Non-pigmented ciliary epithelial cell (primary cell): ENCODE measurements at regions not wholly inside any gene's neighbourhood (a gene's known extent, or its start where the extent isn't known, plus 50 kb on each side); places are given as distances from the start of the nearest gene placed in this dataset.

Experiments
- DNase-seq: peaks from one replicate; pipeline ENCODE4 v3.0.0-alpha.2; 2010; ENCODE audit warnings: low read depth

DNA sequence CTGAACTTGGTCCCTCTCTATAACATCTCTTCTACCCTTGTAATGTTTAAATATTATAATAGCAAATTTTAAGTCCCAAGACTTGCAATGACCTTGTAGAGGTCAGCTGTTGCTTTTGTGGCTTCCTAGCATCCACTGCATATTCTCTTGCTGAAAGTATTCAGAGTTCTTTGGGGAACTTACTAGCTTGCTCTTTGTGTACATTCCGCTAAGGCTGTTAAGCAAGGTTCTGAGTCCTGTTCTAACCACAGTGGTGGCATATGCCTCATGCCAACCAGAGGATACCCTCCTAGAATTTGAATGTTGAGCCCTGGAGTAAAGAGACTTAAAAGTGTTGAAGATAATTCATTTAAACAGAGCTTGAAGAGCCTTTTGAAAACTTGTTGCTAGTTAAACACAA lies 570.9 kb downstream of the TLE1 start:
- DNase-seq = no peak

DNA sequence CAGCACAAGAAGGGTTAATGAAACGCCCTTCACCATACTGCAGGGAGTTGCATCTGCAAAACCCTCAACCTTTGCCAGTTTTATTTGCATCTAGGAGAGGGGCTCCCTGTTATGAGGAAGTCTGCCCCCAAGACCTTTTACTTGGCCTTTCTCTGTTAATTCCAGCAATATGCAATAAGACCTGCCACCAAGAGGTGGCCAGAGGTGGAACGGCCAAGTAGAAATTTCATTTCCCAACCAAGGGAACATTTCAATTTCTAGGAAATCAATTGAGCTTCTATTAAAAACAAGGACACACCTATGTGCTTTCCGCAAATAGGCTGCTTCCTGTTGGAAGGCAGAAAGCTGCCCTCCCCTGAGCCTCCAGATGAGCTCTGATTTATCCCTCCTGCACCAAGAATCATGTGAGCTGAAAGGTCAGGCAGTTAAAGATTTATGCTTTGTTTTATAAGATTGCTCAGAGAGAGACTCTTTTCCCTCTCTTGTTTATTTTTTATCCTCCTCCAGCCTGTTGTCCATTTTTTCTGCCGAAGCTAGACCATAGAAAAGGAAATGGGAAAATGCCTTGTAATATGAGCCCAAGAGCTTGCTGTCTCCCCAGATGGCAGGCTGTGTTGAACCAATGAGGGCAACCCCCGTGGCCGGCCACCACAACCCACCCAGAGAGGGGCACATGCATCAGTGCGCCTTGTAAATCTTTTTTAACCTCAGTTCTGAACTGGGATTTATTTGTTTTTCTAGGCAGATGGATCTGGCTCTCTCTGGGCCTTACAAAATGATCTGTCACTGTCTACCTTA lies 572.8 kb downstream of the TLE1 start:
- no peak for DNase-seq

DNA sequence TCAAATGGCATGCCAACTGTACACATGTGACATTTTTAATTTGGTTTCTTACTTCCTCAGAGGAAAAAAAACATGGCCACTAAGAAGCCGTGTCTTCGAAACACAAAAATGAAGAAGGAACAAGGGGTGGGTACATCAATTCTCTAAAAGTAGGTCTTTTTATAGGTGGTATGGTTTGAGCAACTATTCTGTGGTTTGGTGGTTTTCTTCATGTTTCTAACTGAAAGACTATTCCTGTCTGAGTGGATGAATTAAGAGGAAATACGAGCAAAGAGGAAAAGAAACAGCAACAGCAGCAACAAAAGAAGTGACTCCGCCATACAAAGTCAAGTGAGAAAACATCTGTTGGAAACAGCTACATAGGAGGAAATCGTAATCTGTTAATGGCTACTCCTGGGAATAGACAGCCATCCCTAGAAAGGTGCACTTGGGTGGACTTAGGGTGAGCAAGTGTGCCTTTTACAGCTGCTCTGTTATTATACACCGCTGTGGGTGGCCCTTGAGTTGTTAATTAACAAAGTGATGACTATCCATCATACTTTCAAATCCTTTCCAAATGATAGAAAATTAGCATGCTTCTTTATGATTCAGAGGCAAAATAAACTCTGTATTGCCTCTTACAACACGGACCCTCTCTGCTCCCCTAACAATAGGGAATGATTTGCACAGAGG lies 575.8 kb downstream of the TLE1 start:
- no peak for DNase-seq

DNA sequence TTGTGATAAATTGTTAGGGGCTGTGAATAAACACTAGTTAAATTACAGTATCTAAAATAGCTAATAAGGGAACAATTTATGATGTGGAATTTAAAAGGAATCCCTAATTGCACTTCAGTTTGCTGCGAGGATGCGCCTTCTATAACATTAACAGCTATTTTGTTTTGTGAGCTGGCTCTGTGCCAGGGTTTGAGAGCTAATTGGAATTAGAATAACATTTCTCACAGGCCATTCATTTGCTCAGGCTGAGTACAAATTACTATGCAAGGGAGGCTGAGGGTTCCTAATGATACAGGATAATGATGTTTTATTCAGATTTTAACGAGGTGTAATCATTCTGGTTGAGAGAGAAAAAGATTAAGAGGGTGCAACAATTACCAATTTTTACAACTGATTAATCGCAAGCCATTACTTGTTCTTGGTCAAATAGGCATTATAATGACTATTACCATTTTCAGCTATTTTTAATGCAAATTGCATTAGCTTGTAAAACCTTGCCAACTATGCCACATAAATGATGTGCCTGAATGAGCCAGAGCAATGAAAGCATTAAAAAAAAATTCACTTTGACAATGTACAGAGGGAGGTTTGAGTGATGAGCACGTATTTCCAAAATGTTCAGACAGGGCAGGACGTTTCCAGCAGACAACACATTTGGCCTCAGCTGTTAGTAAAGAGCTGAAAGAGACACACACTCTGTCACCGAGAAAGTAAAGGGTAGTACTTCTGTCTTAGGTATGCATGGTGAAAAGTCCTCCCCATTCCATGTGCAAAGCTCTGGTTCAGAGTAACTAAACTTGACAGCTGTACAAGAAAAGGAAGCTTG lies 576.5 kb downstream of the TLE1 start:
- DNase-seq = no peak

DNA sequence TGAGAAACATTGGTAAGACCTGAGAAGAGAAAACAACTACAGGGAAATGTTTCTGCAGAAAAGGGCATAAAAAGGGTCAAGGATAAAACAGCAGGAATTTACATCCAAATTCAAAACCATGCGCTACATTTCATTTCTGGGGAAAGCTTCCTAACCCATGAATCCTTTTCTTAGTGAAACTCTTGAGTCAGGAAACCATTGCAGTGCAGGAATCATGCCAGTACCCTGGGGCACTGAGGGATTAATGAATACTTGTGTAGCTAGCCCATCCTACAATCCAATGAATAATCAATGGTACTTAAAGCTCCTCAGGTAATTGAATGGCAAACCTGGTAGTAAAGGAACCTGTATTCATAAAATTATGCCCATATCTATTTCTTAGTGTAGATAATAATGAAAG lies 580.5 kb downstream of the TLE1 start:
- DNase-seq = no peak

DNA sequence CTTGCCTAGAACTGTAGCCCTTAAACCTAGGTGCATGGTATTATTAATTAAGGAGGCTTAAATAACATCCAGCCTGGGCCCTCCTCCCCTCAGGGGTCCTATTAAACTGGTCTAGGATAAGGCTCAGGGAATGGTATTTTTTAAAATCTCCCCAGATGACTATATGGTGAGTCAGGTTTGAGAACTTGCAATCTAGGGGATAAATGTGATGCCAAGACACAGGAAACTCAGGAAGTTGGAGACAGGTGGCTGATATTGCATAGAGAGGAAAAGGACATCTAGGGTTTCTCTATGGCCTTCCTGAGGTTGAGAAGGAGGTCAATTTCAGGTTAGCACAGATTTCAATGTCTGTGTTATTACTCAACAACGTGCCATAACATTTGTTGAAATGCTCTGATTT lies 581.0 kb downstream of the TLE1 start:
- no peak for DNase-seq

DNA sequence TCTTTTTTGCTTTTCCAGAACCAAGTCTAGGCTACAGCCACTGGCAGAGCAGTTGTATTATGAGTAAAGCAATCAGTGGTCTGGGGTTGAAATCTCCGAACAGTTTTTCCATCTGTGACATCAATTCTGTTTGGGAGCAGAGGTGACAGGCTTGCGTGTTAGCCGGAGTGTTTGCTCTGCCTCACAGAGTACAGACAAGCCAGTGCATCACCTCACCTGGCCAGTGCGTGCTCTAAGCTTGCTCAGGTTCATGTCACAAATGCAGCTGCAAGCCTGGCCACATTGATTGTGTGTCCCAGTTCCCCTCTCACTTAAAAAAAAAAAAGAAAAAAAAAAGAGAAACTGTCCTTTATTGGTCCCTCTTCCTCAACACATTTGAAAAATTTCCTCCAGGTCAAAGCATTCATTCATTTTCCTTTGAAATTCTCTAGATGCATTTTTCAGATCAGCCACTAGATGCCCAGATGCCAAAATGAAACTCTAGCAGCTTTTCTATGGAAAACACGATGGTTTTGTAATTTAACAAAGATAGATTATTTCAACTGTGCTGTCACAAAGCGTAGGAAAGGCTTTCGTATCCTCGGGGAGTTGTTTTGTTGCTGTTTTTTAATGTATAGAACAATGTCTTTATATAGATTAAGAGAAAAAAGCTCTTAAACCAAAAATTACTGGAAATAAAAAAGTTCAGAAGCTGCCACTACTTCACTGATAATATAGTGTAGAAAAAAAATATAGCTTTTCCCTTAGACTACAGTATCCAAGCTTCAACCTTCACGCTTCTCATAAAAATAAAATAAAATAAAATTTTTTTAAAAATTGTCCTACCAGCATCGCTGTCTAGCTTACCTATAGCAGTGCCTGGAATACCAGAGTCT lies 585.5 kb downstream of the TLE1 start:
- DNase-seq = no peak

DNA sequence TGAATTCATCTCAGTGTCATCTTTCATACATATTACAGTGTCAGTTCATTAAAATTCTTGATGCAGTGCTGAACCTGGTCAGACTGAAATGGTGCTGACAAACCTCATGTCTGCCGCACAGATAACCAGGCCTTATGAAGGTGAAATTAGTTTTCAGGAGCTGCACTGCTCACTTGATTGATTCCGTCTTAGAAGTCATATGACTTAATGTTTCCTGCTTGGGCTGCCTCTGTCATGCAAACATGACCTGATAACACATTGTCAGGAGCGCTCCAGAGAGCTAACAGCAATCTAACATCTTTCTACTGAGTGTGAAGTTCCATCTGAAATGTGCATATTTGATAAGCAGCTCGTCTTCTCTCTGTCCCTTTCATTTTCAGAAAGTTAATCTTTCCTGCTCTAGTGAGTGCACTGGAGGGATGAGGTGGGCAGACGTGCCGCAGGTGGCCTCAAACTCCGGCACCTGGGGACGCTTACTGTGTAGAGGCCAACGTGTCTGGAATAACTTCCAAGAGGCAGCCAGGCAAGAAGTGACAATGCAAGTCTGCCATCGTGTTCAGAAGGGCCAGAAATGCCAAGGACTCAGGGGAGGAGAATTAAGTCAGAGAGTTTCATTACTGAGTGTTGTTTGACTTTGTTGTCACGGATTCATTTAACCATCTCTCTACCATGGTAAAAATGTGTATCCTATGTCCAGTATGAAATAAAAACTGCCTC lies 592.1 kb downstream of the TLE1 start:
- DNase-seq = no peak

DNA sequence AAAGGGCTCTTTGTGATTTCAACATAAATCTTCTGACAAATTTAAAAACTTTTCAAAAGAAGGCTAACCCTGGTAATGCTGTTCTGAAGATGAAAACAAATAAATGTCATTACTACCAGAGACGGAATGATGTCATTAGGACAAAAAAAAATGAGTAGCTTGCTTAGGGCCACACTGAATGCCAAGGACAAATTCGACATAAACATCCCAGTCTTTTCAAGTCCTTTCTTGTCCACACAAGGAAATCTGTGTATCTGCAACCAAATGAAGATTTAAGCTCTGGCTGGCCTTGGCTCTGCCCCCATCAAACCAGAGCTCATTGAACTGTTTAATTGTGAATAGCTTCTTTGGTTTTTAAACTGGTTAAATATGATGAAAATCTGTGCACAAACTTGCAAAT lies 592.7 kb downstream of the TLE1 start:
- no peak for DNase-seq

DNA sequence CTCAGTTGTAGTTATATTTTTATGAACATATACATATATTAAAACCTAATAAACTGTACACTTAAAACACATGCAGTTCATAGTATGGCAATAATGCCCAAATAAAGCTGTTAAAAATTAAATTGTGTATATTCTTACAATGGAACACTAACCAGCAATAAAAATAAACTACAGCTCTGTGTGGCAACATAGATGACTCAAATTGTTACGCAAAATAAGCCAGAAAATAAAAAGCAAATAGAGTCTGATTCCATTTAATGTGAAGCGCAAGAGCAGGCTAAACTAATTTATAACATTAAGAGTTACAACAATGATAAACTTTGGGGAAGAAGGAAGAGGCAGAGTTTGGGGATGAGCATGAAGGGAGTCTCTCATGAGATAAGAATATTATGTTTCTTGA lies 597.3 kb downstream of the TLE1 start:
- no peak for DNase-seq

DNA sequence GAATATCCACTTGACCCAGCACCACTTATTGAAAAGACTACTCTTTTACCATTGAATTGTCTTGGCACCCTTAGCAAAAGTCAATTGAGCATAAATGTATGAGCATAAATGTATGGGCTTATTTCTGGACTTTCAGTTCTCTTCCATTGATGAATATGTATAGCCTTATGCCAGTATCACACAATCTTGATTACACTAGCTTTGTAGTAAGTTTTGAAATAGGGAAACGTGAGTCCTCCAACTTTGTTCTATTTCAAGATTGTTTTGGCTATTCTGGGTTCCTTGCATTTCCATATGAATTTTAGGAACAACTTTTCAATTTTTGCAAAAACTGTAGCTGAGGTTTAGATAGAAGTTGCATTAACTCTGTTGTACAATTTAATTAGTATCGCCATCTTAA lies 601.0 kb downstream of the TLE1 start:
- no peak for DNase-seq

DNA sequence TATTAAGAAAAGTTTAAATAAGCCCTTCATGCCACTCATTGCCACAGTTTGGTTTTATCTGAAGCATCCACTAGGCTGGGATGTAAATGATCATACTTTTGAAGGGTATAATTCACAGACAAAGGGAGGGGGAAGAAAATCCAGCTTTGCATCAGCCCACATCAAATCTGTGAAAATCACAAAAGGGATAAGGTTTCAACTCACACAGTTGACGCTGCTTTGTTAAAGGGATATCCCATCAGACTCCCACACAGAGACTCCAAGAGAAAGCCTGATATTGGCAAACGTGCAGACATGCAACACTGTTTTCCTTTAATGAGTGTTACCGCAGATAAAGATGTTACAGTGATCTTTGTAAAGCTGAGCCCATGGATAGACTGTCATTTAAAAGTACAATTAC lies 602.9 kb downstream of the TLE1 start:
- DNase-seq = no peak

DNA sequence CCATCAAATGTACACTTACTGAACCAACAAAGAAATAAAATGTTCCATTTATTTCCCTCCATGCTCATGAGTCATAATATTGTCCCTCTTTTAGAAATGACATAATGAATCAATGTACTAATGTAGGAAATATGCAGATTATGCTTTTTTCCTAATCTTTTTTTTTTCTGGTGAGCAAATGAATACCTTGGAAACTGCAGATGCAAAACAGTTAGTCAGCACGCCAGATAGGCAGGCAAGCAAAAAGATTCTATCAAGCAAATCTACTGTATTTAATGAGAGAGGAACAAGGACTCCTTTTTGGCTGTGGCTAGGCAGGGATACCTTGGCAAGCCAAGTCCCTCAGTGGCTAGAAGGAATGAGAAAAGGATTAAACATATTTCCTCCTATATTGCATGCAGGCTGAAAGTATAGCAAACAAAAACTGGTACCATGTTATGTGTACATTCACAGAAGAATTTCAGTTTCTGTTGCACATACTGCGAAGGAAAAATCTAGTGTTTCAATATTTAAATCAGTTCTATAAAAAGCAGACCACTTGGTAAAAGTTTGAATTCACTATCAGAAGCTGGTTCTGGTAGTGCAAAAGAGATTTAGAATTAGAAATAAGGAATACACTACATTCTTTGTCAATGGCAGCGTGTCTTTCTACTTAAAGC lies 605.4 kb downstream of the TLE1 start:
- peak; percentile 45 for DNase-seq

DNA sequence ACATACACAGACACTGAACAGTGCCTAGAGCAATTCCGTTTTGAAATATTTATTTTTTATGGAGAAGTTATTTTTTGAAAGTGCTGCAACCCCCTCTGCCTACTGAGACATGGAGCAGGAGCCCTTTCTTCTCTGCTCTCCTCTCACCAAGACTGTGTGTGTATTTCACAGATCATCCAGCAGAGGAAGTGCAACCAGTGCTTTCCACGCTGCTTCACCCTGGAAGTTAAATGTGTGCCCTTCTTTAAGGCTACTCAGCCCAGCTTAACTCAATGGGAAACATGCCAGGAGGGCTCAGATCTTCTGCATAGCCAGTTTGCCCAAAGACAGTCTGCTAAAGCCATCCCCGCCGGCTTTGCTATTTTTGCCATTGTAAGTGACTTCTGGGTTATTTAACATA lies 606.3 kb downstream of the TLE1 start:
- no peak for DNase-seq

DNA sequence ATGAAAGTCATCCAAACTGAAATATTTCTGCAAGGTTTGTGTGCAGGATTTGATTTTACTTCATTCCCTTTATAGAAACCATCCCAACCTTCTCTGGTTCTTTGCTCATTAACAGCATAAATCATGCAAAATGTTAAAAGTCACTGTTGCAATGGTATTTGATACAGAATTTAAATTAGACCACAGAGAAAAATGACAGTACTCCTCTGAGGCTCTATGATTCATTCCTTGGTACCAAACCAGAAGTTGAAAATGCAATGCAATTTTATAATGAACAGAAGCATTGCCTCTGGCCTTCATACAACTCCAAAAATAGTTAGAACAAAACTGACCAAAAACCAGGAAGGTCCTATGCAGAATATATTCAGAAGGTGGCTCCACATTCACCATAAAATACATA lies 607.1 kb downstream of the TLE1 start:
- DNase-seq = no peak

DNA sequence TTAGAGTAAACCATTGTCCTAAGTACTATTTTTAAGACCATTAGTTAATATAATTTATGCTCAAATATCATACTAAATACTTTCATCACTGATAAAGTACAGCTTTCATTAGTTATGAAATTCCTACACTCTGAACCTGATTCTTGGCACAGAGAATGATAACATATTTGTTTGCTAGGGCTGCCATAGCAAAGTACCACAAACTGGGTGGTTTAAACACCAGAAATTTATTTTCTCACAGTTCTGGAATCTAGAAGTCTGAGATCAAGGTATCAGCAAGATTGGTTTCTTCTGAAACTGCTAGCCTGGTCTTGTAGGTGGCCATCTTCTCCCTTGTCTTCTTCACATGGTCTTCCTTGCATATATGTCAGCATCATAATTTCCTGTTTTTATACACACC lies 608.4 kb downstream of the TLE1 start:
- no peak for DNase-seq

DNA sequence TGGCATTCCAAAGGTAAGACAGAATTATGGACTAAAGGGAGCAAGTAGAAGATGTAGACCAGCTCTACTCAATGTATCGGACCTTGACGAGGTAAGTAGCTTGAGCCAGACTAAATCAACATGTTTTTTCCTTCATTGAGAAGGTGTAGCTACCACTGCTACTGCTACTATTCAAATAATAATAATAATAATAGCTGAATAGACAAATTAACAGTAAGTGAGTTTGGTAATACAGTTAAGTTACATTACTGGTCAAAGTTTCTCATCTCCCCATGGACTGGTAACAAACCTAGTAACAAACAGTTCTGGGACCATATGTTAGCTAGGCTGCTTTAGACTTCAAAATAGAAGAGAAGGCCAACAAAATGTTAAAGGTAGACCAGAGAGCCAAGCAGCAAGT lies 609.2 kb downstream of the TLE1 start:
- DNase-seq = no peak

DNA sequence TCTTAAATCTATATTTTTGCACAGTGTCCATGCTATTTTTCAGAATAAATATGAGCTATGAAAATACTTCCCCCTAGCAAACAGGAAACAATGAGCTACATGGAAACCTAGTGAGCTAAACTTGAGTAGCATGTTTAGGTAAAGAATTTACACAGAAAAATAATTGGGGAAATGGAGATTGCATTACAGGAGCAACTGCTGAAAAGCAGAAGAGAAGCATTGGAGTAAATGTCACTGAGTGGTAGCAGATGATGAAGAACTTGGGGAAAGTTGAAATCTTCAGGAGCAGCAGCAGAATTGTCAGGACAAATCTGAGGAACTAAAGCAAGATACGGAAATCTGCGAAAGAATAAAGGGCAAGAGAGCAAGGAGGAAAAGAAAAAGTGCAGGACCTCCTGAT lies 610.3 kb downstream of the TLE1 start:
- no peak for DNase-seq

DNA sequence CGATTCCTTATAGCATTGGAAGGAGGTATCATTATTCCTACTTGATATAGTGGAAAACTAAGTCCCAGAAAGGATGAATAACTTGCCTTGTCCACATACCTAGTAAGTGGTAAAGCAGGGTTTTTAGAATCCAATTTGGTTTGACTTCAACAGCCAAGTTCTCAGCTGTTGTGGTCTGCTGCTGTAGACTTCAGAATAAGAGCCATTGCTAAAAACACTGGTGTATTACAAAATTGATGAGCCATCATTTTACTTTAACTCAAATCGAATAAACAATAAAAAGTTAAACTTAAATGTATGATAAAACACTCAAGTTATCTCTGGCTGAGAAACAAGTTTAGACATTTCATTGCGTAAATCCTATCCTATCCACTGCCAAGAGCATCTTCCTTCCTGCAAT lies 610.8 kb downstream of the TLE1 start:
- DNase-seq = no peak

DNA sequence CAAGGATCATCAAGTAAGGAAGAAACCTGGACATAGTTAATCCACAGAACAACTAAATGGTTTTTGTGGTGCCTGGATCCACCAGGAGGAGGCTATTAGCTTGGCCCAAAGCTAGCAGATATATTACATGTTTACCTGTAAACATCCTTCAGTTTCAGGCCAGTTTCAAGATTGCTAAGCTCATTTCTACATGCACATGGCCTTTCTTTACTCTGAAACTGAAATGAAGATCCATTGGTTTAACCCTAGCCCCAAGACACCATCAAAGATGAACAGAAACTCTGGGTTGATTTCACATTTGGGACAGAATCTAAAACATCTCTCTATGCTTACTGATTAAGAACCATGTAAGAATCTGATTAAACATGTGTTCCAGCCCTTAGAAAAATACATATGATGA lies 611.8 kb downstream of the TLE1 start:
- no peak for DNase-seq

DNA sequence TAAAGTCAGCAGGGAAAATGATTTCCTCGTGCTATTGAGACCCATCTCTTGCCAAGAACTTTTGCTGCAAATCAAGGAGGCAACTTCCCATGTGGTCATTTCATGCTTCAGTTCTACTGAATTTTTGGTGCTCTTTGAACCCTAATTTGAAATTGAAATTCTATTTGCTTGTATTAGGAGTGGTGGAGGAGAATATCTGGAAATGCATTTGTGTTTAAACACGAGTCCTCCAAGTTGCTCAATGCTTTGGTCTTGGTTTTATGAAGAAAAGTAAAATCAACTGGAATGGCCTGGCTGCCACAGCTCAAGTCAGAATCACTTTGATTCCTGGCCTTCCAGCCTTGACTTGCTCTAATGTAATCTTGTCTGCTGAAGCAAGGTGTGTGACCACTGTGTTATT lies 613.2 kb downstream of the TLE1 start:
- DNase-seq = no peak
